Fibroblast of upper back skin (primary cell): ENCODE measurements at regions not wholly inside any gene's neighbourhood (a gene's known extent, or its start where the extent isn't known, plus 50 kb on each side); places are given as distances from the start of the nearest gene placed in this dataset.

Experiments used
- DNase-seq: peaks from one replicate; pipeline ENCODE4 v3.0.0-alpha.2; 2013

DNA sequence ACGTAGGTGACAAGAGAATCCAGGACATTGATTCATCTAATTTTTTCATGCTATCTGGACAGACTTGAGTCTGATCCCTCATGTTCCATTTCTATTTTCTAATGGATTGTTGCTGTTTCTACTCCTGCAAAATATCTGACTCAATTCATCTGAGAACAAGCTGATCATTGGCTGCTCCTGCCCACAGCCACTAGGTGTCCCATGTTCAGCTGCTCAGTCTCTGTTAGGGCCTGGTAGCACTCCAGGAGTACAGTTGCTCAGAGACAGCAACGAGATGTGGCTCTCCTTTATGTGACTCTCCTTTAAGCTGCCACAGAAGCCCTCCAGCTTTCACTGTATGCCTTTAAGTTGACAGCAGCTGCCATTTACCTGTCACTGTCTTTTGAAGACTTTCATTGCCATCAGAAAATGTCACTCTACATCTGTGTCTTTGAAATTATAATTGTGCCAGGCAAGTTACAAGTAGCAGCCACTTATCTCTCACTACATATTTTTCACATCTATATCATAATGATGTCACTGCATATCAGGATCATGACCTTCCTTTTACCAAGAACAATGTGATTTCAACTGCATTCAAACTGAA, 1944.2 kb upstream of the NUDT12 start:
- peak; percentile 23 for DNase-seq

GRCh38 chr5:105503950-105504349, 1941.4 kb upstream of the NUDT12 start:
- DNase-seq, result peak; percentile 46

DNA sequence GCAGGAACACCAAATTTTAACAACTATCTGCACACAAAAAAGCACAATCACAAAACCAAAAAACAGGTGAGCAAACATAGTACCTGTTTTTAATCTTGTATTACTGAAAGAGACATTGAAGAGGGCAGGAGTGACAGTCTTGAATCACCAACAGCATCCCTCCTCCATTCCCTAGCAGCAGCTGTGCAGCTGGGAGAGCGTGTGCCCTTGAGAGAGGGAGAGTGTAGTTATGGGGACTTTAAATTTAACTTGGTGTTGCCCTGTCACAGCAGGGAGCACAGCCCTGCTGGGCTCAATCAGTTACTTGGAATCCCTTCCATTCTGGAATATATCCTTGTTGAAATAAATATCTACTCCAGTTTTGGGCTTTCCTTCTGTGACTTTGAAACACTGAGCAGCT, 1938.7 kb upstream of the NUDT12 start:
- DNase-seq, result no peak

GRCh38 chr5:105475401-105475800, 1912.8 kb upstream of the NUDT12 start:
- no peak for DNase-seq

DNA sequence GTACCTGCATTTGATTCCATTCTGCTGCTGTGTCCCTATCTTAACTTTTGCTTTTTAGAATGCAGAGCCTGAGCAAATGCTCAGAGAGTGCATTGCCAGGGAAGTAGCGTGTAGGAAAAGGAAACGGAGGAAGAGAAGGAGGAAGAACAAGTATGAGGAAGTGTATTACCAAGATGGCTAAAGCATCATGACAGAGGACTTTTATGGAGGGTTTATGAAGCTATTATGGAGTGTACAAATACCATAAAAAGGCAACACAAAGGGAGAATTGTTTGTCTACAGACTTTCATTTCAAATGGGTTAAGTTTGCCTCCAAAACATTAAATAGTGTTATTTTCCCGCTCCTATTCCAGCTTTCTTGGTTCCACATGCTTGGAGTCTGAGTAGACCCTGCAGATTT, 1899.8 kb upstream of the NUDT12 start:
- DNase-seq, result no peak

GRCh38 chr5:105460721-105461120, 1898.1 kb upstream of the NUDT12 start:
- no peak for DNase-seq

GRCh38 chr5:105453216-105453807, 1890.7 kb upstream of the NUDT12 start:
- DNase-seq, result no peak

GRCh38 chr5:105448271-105448670, 1885.7 kb upstream of the NUDT12 start:
- DNase-seq, result no peak

DNA sequence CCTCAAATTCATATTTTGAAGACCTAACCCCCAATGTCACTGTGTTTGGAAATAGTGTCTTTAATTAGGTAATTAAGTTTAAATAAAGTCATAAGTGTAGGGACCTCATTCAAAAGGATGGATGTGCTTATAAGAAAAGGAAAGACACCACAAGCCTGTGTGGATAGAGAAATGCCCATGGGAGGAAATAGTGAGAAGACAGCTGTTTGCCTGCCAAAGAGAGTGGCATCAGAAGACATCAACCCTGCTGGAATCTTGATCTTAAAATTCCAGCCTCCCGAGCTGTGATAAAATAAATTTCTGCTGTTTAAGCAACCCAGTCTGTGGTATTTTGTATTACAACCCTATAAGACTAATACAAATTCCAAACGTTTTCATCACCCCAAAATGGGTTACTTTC, 1867.9 kb upstream of the NUDT12 start:
- no peak for DNase-seq

- peak; percentile 22 for DNase-seq
These were observed 1866.1 kb upstream of the NUDT12 start for GRCh38 chr5:105428451-105429380.

- DNase-seq, result no peak
These were observed 1851.5 kb upstream of the NUDT12 start for GRCh38 chr5:105414067-105414466.

DNA sequence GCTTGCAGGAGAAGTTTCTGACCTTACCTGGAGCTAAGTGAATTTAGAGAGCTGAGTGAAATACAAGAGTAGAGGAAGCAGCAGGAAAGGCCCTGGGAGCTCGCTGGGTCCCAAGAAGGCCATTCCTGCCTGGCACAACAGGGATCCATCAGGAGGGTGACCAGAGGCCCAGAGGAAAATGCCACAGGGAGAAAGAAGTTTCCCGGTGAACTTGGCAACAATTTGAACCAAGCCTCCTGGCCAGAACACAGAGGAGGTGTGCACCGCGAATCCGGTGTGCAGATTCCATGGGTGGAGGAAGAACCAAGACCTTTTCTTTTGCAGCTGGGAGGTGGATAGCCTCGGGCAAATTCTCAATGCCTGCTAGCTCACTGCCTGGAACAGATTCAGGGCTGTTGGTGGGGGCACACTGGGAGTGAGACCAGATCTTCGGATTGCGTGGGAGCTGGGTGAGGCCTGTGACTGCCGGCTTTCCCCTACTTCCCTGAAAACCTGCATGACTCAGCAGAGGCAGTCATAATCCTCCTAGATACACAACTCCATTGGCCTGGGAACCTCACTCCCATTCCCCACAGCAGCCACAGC, 1850.9 kb upstream of the NUDT12 start:
- DNase-seq, result no peak

GRCh38 chr5:105409695-105410094, 1847.1 kb upstream of the NUDT12 start:
- no peak for DNase-seq

- no peak for DNase-seq
These were observed 1844.6 kb upstream of the NUDT12 start for GRCh38 chr5:105407200-105407599.

DNA sequence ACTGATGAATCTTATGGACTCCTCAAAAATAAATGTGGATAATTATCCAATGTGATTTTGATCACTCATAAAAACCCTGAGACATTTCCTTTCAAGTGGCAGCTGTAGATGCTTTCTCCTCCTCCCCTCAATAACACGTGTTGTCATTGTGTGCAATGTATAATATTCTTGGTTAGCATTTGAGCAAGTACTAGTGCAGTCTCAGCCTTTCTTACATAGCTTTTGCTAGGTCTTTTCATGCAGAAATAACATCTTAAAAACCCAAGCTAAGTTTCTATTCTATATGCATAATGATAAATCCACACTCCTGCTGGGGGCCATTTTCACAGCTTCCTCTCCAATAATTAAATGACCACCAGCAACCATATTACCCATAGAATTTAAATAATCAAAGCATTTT, 1835.2 kb upstream of the NUDT12 start:
- DNase-seq, result no peak

DNA sequence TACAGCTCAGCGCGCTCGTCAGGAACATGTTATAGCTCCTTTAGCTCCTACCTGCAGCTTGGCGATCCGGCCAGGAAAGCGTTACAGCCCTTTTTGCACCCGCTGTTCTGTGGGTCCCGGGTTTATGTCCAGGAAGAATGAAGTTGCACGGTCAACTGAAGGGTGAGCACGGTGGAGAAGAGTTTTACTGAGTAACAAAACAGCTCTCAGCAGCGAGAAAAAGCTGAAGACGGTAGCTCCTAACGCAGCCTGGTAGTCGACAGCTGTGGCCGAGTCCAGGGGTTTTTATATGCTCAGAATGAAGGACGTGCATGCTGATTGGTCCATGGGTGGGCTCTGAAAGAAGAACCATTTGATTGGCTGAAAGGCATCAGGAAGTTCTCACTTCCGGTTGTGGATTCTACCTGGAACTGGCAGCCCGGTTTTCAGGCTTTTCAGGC, 1830.1 kb upstream of the NUDT12 start:
- DNase-seq, result no peak

- DNase-seq, result no peak
These were observed 1829.6 kb upstream of the NUDT12 start for GRCh38 chr5:105392122-105392709.

- no peak for DNase-seq
These were observed 1817.5 kb upstream of the NUDT12 start for GRCh38 chr5:105380126-105380525.

- DNase-seq, result no peak
These were observed 1808.6 kb upstream of the NUDT12 start for GRCh38 chr5:105371169-105371568.

DNA sequence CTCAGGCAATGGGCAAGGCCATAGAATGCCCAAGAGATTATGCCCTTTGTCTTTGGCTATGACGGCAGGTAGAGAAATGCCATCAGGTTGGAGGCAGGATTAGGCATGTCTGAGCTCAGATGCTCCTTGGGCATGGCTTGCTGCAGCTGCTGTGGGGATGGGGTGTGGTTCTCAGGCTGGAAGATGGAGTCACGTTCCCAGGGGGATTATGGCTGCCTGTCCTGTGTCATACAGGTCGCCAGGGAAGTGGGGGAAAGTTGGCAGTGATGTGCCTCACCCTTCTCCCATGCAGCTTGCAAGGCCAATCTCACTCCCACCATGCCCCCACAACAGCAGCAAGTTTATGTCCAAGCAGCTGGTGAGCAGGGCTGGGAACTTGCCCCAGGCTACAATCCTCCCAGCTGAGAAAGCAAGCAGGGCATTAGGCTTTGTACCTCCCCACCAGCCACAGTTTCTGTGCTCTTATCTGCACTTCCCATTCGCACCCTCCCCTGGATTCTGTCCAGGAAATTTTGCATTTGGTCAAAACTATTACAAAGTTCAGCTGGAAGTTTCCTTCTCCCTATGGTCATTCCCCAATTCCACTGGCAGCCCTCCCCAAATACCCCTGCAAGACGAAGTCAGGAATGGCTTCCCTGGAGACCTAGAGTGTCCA, 1788.0 kb upstream of the NUDT12 start:
- no peak for DNase-seq

DNA sequence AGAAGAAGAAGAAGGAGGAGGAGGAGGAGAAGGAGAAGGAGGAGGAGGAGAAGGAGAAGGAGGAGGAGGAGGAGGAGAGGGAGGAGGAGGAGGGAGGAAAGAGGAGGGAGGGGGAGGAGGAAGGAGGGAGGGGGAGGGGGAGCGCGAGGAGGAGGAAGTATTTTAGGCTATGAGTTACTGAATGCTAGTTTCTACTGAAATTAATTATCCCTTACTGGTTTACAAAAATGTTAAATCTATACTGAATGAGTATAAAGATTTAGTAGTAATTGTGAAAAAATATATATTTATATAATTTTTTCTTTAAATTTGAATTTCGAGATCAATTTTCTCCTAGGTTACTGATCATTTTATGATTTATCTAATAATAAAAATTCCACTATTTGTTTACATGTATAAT, 1769.0 kb upstream of the NUDT12 start:
- DNase-seq, result no peak

- DNase-seq, result no peak
These were observed 1767.6 kb upstream of the NUDT12 start for GRCh38 chr5:105330185-105330584.

GRCh38 chr5:105304859-105305258, 1742.3 kb upstream of the NUDT12 start:
- DNase-seq, result no peak
